Fibroblast of lung (primary cell): ENCODE measurements at regions not wholly inside any gene's neighbourhood (a gene's known extent, or its start where the extent isn't known, plus 50 kb on each side); places are given as distances from the start of the nearest gene placed in this dataset.
"Not testable (repeated sequence)": the region's sequence is repeated elsewhere in the genome, so short reads cannot be mapped to it uniquely, and the experiment has no call there.

Experiments
- DNase-seq, 2 donors: peaks; one replicate each; pipeline versions ENCODE4 v3.0.0 to v3.0.0-alpha.2; 2010; ENCODE audit warnings: low read depth in 2 of 2
- H2AFZ ChIP-seq: 2 replicates; pipeline ENCODE4 v1.5.1; 2012; ENCODE audit warnings: low read length, control low read depth, inconsistent platforms
- H3K27ac ChIP-seq: 2 replicates; pipeline ENCODE4 v1.5.1; 2011; ENCODE audit warnings: low read length, control low read depth; ENCODE audit not compliant: insufficient read depth
- H3K27me3 ChIP-seq: 2 replicates; pipeline ENCODE4 v1.5.1; 2011; ENCODE audit warnings: mild to moderate bottlenecking, low read length; ENCODE audit not compliant: control insufficient read depth, insufficient read depth
- H3K36me3 ChIP-seq: 2 replicates; pipeline ENCODE4 v1.5.1; 2011; ENCODE audit warnings: low read length; ENCODE audit not compliant: control insufficient read depth, insufficient read depth
- H3K4me1 ChIP-seq: 2 replicates; pipeline ENCODE4 v1.5.1; 2011; ENCODE audit warnings: low read length; ENCODE audit not compliant: control insufficient read depth, insufficient read depth; ENCODE audit errors: extremely low read depth
- H3K4me2 ChIP-seq: 2 replicates; pipeline ENCODE4 v1.5.1; 2011; ENCODE audit warnings: low read length, control low read depth; ENCODE audit not compliant: insufficient read depth; ENCODE audit errors: extremely low read depth
- H3K4me3 ChIP-seq, 4 experiments: fragments of 200-600 bp in 1 of 4; sonication (generic) in 1 of 4; replicated peaks in 1 of 4; 2 replicates each; pipeline ENCODE4 v1.5.1; 2011 to 2016; ENCODE audit warnings: low read length in 4 of 4, low read depth in 3 of 4, mild to moderate bottlenecking in 3 of 4, control low read depth in 2 of 4, inconsistent platforms in 1 of 4, mixed read lengths in 1 of 4; ENCODE audit not compliant: insufficient read depth in 1 of 4; ENCODE audit errors: control extremely low read depth in 1 of 4
- H3K79me2 ChIP-seq: 2 replicates; pipeline ENCODE4 v1.5.1; 2012; ENCODE audit warnings: mild to moderate bottlenecking, low read length, inconsistent platforms; ENCODE audit not compliant: control insufficient read depth, insufficient read depth
- H3K9ac ChIP-seq: 2 replicates; pipeline ENCODE4 v1.5.1; 2011; ENCODE audit warnings: mild to moderate bottlenecking, low read length, control low read depth; ENCODE audit not compliant: insufficient read depth
- H3K9me3 ChIP-seq: 2 replicates; pipeline ENCODE4 v1.5.1; 2012; ENCODE audit warnings: low read depth, low read length; ENCODE audit not compliant: control insufficient read depth, insufficient read depth
- H4K20me1 ChIP-seq: 2 replicates; pipeline ENCODE4 v1.5.1; 2011; ENCODE audit warnings: low read length; ENCODE audit not compliant: control insufficient read depth, insufficient read depth; ENCODE audit errors: extremely low read depth
- CTCF ChIP-seq, 2 donors: IDR thresholded peaks in 1 of 2; conservative IDR thresholded peaks in 1 of 2; 1 replicate in 1 of 2; 2 replicates in 1 of 2; pipeline ENCODE4 v1.5.1; 2011 to 2012; ENCODE audit warnings: low read length in 2 of 2, control low read depth in 1 of 2, inconsistent platforms in 1 of 2, low read depth in 1 of 2, mild to moderate bottlenecking in 1 of 2
- EZH2 ChIP-seq: IDR thresholded peaks from 2 replicates; pipeline ENCODE4 v1.5.1; 2012; ENCODE audit warnings: low read length, control low read depth, mild to moderate bottlenecking; ENCODE audit errors: missing control alignments

- H3K27ac ChIP-seq = no peak overlapping the region
- H3K9ac ChIP-seq = no peak overlapping the region
- H3K4me3 ChIP-seq = no peak overlapping the region
- no peaks in the 10 kb centered on the region for H3K36me3 ChIP-seq
- DNase-seq = no peak
- no peaks in the 10 kb centered on the region for H4K20me1 ChIP-seq
- H2AFZ ChIP-seq = no peak overlapping the region
- no peaks in the 10 kb centered on the region for H3K27me3 ChIP-seq
- no peaks in the 10 kb centered on the region for H3K4me1 ChIP-seq
- H3K9me3 ChIP-seq = no peaks in the 10 kb centered on the region
- TF ChIP-seq EZH2 (no peak), CTCF (conservative IDR thresholded peaks at IDR 0.05 in 1 of 2, IDR thresholded peaks at IDR 0.05 in 1 of 2; ENCODE audit: low read depth in 1 of 2, low read length in 2 of 2) (no peak)
- H3K4me2 ChIP-seq = no peak overlapping the region
- H3K79me2 ChIP-seq = no peaks in the 10 kb centered on the region
These were observed 171.3 kb upstream of the NT5E start for GRCh38 chr6:85278466-85279035.

GRCh38 chr6:85276026-85276425 is 173.9 kb upstream of the NT5E start:
- H4K20me1 ChIP-seq, H3K4me3 ChIP-seq, DNase-seq, H3K79me2 ChIP-seq, H3K36me3 ChIP-seq, H3K9me3 ChIP-seq, H3K27ac ChIP-seq, H3K4me1 ChIP-seq, H3K4me2 ChIP-seq, H3K27me3 ChIP-seq, H3K9ac ChIP-seq, H2AFZ ChIP-seq: not testable (repeated sequence)

GRCh38 chr6:85275338-85275985 is 174.4 kb upstream of the NT5E start:
- Histone ChIP-seq H3K4me1 (no peaks in the 10 kb centered on the region), H2AFZ (no peak overlapping the region), H3K27ac (no peak overlapping the region), H3K9ac (no peak overlapping the region), H3K4me3 (no peak overlapping the region), H3K36me3 (no peaks in the 10 kb centered on the region), H3K27me3 (no peaks in the 10 kb centered on the region), H3K79me2 (no peaks in the 10 kb centered on the region), H4K20me1 (no peaks in the 10 kb centered on the region), H3K4me2 (no peak overlapping the region), H3K9me3 (no peaks in the 10 kb centered on the region)
- no peak for DNase-seq
- TF ChIP-seq CTCF (conservative IDR thresholded peaks at IDR 0.05 in 1 of 2, IDR thresholded peaks at IDR 0.05 in 1 of 2; ENCODE audit: low read depth in 1 of 2, low read length in 2 of 2) (no peak), EZH2 (no peak)
